LNCaP clone FGC (cell line): ENCODE measurements at regions not wholly inside any gene's neighbourhood (a gene's known extent, or its start where the extent isn't known, plus 50 kb on each side); places are given as distances from the start of the nearest gene placed in this dataset.

Experiments
- DNase-seq: peaks from one replicate; pipeline ENCODE4 v3.0.0-alpha.2; 2011; ENCODE audit warnings: low read depth
- H3K4me3 ChIP-seq: 2 replicates; pipeline ENCODE4 v1.5.1; 2011; ENCODE audit warnings: mild to moderate bottlenecking, low read depth, low read length, control low read depth
- TF ChIP-seq, protein P1 (sequence below): IDR thresholded peaks from 2 replicates; pipeline ENCODE4 v1.5.1; 2012; ENCODE audit warnings: mild to moderate bottlenecking; ENCODE audit not compliant: control insufficient read depth, insufficient read depth; ENCODE audit errors: extremely low read depth

DNA sequence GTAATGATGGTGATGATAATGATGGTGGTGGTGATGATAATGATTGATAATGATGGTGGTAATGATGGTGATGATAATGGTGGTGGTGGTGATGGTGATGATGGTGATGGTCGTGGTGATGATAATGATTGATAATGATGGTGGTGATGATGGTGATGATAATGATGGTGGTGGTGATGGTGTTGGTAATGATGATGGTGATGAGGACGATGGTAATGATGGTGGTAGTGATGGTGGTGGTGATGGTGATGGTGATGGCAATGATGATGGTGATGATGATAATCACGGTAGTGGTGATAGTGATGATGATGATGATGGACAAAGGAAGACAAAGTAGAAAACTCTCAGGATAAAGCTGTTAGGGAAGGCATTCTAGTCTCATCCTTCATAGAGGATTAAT lies 310.5 kb downstream of the MSX2 start:
- H3K4me3 ChIP-seq: no peak overlapping the region

DNA sequence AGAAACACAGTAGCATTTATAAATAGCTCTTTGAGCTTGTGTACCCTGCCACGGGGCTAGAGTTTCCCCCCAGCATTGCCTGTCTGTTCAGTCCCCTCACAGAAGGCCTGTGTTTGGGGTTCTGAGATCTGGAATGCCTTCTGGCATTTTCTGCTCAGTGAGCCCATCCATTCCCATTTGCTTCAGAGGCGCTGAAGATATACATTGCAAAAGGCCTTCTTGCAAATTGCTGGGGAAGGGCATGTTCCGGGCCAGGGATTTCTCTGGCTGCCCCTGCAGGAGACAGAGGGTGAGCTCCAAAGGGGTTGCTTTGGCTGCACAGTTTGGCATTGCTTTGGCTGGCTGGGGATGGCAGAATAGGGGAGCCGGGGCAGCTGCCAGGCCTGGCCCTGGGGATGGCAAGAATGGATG lies 308.4 kb downstream of the MSX2 start:
- TF ChIP-seq, protein P1, sequence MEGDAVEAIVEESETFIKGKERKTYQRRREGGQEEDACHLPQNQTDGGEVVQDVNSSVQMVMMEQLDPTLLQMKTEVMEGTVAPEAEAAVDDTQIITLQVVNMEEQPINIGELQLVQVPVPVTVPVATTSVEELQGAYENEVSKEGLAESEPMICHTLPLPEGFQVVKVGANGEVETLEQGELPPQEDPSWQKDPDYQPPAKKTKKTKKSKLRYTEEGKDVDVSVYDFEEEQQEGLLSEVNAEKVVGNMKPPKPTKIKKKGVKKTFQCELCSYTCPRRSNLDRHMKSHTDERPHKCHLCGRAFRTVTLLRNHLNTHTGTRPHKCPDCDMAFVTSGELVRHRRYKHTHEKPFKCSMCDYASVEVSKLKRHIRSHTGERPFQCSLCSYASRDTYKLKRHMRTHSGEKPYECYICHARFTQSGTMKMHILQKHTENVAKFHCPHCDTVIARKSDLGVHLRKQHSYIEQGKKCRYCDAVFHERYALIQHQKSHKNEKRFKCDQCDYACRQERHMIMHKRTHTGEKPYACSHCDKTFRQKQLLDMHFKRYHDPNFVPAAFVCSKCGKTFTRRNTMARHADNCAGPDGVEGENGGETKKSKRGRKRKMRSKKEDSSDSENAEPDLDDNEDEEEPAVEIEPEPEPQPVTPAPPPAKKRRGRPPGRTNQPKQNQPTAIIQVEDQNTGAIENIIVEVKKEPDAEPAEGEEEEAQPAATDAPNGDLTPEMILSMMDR: no peak
- DNase-seq: no peak
- no peak overlapping the region for H3K4me3 ChIP-seq

More for the DNA sequence above, 310.5 kb downstream of the MSX2 start:
- no peak for DNase-seq
- TF ChIP-seq, protein P1: no peak

DNA sequence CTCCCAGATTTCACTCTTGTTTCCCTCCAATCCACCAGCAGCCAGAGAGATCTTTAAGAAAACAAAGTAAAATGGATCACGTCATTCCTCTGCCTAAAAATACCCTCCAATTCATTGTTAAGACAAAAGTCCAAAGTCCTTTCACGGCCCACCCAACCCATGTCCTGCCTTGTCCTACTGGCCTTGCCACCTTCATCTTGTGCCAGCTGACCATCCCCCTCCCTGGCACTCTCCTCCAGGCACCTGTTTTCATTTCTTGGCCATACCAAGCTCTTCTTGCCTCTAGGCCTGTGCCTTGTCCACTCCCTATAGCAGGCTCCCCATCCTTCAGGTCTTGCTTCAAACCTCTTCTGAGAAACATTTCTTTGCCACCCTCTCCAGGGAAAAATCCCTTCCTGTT lies 307.6 kb downstream of the MSX2 start:
- TF ChIP-seq, protein P1: no peak
- no peak for DNase-seq
- H3K4me3 ChIP-seq: no peak overlapping the region

DNA sequence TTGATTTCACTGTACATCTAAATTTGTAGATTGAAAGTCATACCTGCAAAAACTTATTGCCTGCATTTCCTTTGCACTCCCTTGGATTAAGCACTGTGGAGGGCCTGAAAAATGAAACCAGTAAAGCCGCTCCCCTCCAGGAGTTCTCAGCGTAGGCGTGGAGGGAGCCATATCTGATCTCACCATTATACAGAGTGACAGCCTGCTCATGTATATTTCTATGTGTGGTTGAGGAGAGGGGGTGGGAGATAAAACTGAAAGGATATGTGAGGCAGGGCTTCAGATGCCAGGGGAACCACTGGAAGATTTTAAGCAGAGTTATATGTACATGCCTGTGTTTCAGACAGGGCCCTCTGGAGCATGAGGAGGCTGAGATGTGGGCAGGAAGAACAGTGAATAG lies 303.0 kb downstream of the MSX2 start:
- TF ChIP-seq, protein P1: no peak
- no peak for DNase-seq

DNA sequence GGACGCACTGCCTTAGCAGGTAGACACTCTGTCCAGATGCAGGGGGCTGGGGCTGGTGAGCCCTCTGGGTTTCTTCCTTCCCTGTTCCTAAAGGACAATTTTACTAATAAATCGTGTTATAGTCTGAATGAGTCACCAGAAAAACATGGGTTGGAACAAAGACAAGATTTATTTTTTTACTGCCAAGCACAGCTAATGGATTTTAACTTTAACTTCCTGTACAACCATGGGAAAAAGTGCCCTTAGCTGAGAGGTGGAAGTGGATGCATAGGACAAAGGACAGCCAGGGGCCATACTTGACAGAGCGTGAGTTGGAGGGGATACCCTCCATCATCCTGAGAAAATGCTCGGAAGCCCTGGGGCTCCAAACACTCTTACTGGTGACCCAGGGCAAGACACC lies 300.7 kb downstream of the MSX2 start:
- no peak overlapping the region for H3K4me3 ChIP-seq
- TF ChIP-seq, protein P1: no peak
- no peak for DNase-seq

More for the DNA sequence above, 303.0 kb downstream of the MSX2 start:
- no peak overlapping the region for H3K4me3 ChIP-seq

DNA sequence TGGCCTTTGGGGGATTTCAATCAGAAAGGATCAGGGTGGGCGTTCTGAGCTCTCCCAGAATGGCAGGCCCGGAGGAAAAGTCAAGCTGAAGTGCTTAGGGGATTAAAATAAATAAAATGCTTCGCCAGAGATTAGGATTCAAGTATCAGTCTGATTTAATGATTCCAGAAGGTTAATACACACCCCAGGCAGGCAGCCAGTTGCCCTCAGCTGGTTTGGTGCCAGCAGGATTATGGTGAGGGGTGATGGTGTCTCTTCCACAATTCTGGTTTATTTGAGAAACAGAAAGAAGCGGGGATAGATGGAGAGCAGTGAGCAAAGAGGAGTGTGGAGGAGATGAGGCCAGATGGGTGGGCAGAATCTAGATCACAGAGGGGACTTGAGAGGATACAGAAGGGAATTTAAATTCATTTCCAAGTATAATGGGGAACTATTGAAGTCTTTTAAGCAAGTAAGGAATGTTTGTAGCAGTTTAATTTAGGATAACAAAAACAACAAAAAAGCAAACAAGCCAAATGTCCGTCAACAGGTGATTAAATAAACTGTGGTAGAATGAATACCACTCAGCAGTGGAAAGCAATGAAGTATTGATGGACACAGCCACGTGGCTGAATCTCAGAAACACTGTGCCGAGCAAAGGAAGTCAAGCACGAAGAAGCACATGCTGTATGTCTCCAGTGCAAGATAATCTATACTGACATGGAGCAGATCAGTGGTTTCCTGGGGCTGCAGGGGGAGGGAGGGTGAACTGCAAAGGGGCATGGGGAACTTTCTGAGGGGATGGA lies 297.7 kb downstream of the MSX2 start:
- no peak for DNase-seq
- TF ChIP-seq, protein P1: no peak
- H3K4me3 ChIP-seq: no peak overlapping the region

DNA sequence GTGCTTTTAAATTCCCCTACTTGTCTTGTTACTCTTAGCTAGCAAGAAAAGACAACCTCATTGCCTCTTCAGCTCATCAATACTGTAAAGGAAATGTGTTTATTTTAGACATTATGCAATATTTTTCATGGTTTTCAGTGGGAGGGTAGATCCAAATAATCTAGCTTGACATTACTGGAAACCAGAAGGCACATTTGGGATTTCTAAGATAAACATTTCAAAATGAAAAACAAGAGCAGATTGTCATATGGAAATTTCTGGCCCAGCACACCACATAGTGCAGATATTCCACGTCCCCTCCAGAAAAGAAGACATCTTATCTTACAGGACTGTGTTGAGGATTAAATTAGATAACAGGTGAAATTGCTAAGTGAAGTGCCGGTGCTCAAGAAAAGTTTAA lies 296.9 kb downstream of the MSX2 start:
- DNase-seq: no peak
- H3K4me3 ChIP-seq: no peak overlapping the region
- TF ChIP-seq, protein P1: no peak
